ENCODE measurements at regions not wholly inside any gene's neighbourhood (a gene's known extent, or its start where the extent isn't known, plus 50 kb on each side); places are given as distances from the start of the nearest gene placed in this dataset.

- no peaks in the 10 kb centered on the region for H3K9me3 ChIP-seq (ENCODE audit: control insufficient read depth, insufficient read depth, low read depth, low read length)
- no peak overlapping the region for H3K4me3 ChIP-seq (ENCODE audit: low read depth, low read length)
- H3K27ac ChIP-seq (ENCODE audit: extremely low read depth, low read depth, low read length) = no peak overlapping the region
- TF ChIP-seq ZNF184 (tag by site-specific recombination; IDR thresholded peaks at IDR 0.05) = peak; percentile 81; the same call in 1 of the 2 replicates
- TF ChIP-seq ZNF266 (tag by site-specific recombination; IDR thresholded peaks at IDR 0.05; ENCODE audit: low read depth) = no peak
- H3K4me1 ChIP-seq (ENCODE audit: control insufficient read depth, insufficient read depth, low read length) = no peaks in the 10 kb centered on the region
- ChIA-PET POLR2A (no interaction called here), CTCF (no interaction called here)
- no peaks in the 10 kb centered on the region for H3K36me3 ChIP-seq (ENCODE audit: control insufficient read depth in 2 of 2, insufficient read depth in 1 of 2, low read length in 2 of 2)
Observed at GRCh38 chr12:113613414-113613813, 141.7 kb upstream of the LHX5 start.

- Histone ChIP-seq H3K9me3 (ENCODE audit: control insufficient read depth, insufficient read depth, low read depth, low read length) (no peaks in the 10 kb centered on the region), H3K4me3 (ENCODE audit: low read depth, low read length) (no peak overlapping the region), H3K4me1 (ENCODE audit: control insufficient read depth, insufficient read depth, low read length) (no peaks in the 10 kb centered on the region), H3K36me3 (ENCODE audit: control insufficient read depth in 2 of 2, insufficient read depth in 1 of 2, low read length in 2 of 2) (no peaks in the 10 kb centered on the region), H3K27ac (ENCODE audit: extremely low read depth, low read depth, low read length) (no peak overlapping the region)
- CTCF ChIA-PET = no interaction called here
- TF ChIP-seq ZSCAN23 (tag by site-specific recombination; IDR thresholded peaks at IDR 0.05) (no peak), OVOL3 (tag by site-specific recombination; IDR thresholded peaks at IDR 0.05) (no peak), HOXD13 (CRISPR knock-in tag; IDR thresholded peaks at IDR 0.05; ENCODE audit: borderline replicate concordance) (no peak)
- POLR2A ChIA-PET = no interaction called here
Observed at GRCh38 chr12:113612793-113613192, 141.1 kb upstream of the LHX5 start.

- TF ChIP-seq BCL11A (tag by site-specific recombination; IDR thresholded peaks at IDR 0.05; ENCODE audit: low read depth) = no peak
- no peak for TF ChIP-seq ZNF37A (tag by site-specific recombination; IDR thresholded peaks at IDR 0.05)
- TF ChIP-seq AEBP2 (tag by site-specific recombination; IDR thresholded peaks at IDR 0.05; ENCODE audit: borderline replicate concordance) = no peak
- TF ChIP-seq HOXA7 (CRISPR knock-in tag; IDR thresholded peaks at IDR 0.05; ENCODE audit: borderline replicate concordance) = no peak
- TF ChIP-seq ZNF2 (tag by site-specific recombination; IDR thresholded peaks at IDR 0.05) = no peak
- no peak for TF ChIP-seq SP2 (tag by site-specific recombination; IDR thresholded peaks at IDR 0.05)
- no peak for TF ChIP-seq TRIM28 (IDR thresholded peaks at IDR 0.05; ENCODE audit: borderline replicate concordance, low read length)
- H3K4me3 ChIP-seq (ENCODE audit: low read depth, low read length) = no peak overlapping the region
- H3K9me3 ChIP-seq (ENCODE audit: control insufficient read depth, insufficient read depth, low read depth, low read length) = no peaks in the 10 kb centered on the region
- ChIA-PET POLR2A (no interaction called here), CTCF (no interaction called here)
- no peaks in the 10 kb centered on the region for H3K36me3 ChIP-seq (ENCODE audit: control insufficient read depth in 2 of 2, insufficient read depth in 1 of 2, low read length in 2 of 2)
- no peak overlapping the region for H3K27ac ChIP-seq (ENCODE audit: extremely low read depth, low read depth, low read length)
- H3K4me1 ChIP-seq (ENCODE audit: control insufficient read depth, insufficient read depth, low read length) = no peaks in the 10 kb centered on the region
Observed at GRCh38 chr12:113612076-113612728, 140.5 kb upstream of the LHX5 start.

GRCh38 chr12:113611652-113612051 is 140.0 kb upstream of the LHX5 start:
- H3K9me3 ChIP-seq (ENCODE audit: control insufficient read depth, insufficient read depth, low read depth, low read length) = no peaks in the 10 kb centered on the region
- no peak overlapping the region for H3K27ac ChIP-seq (ENCODE audit: extremely low read depth, low read depth, low read length)
- H3K4me1 ChIP-seq (ENCODE audit: control insufficient read depth, insufficient read depth, low read length) = no peaks in the 10 kb centered on the region
- no peak for TF ChIP-seq BCL11B (tag by site-specific recombination; IDR thresholded peaks at IDR 0.05; ENCODE audit: low read depth)
- POLR2A ChIA-PET = no interaction called here
- H3K36me3 ChIP-seq (ENCODE audit: control insufficient read depth in 2 of 2, insufficient read depth in 1 of 2, low read length in 2 of 2) = no peaks in the 10 kb centered on the region
- CTCF ChIA-PET = no interaction called here
- H3K4me3 ChIP-seq (ENCODE audit: low read depth, low read length) = no peak overlapping the region

GRCh38 chr12:113610698-113611097 is 139.0 kb upstream of the LHX5 start:
- no peak overlapping the region for H3K4me3 ChIP-seq (ENCODE audit: low read depth, low read length)
- no peaks in the 10 kb centered on the region for H3K4me1 ChIP-seq (ENCODE audit: control insufficient read depth, insufficient read depth, low read length)
- ChIA-PET CTCF (interaction anchor here (0.6 kb wide), 1 partner anchor 475 kb away, joined by 3 read pairs; no protein-coding TSS in a partner anchor), POLR2A (no interaction called here)
- no peaks in the 10 kb centered on the region for H3K36me3 ChIP-seq (ENCODE audit: control insufficient read depth in 2 of 2, insufficient read depth in 1 of 2, low read length in 2 of 2)
- no peak overlapping the region for H3K27ac ChIP-seq (ENCODE audit: extremely low read depth, low read depth, low read length)
- H3K9me3 ChIP-seq (ENCODE audit: control insufficient read depth, insufficient read depth, low read depth, low read length) = no peaks in the 10 kb centered on the region
- TF ChIP-seq ZNF501 (tag by site-specific recombination; IDR thresholded peaks at IDR 0.05) (no peak), ZNF223 (tag by site-specific recombination; IDR thresholded peaks at IDR 0.05) (no peak), ZNF140 (tag by site-specific recombination; IDR thresholded peaks at IDR 0.05) (no peak), ZNF645 (tag by site-specific recombination; IDR thresholded peaks at IDR 0.05) (no peak), ZNF366 (tag by site-specific recombination; conservative IDR thresholded peaks at IDR 0.05) (no peak), GLIS1 (tag by site-specific recombination; IDR thresholded peaks at IDR 0.05) (no peak), ZNF449 (tag by site-specific recombination; IDR thresholded peaks at IDR 0.05) (no peak), ZNF660 (tag by site-specific recombination; IDR thresholded peaks at IDR 0.05) (no peak), ZNF555 (tag by site-specific recombination; conservative IDR thresholded peaks at IDR 0.05) (no peak), ZNF571 (tag by site-specific recombination; IDR thresholded peaks at IDR 0.05) (no peak), ZBTB48 (tag by site-specific recombination; IDR thresholded peaks at IDR 0.05) (no peak)

Measured in HEK293 (cell line).